Loucy (cell line): ENCODE measurements at regions not wholly inside any gene's neighbourhood (a gene's known extent, or its start where the extent isn't known, plus 50 kb on each side); places are given as distances from the start of the nearest gene placed in this dataset.

Experiments used
- CTCF ChIP-seq: fragments of 200-600 bp; sonication (generic); conservative IDR thresholded peaks from 2 replicates; pipeline ENCODE4 v1.5.1; 2014; ENCODE audit warnings: mild to moderate bottlenecking, antibody characterized with exemption, low read length
- EZH2phosphoT487 ChIP-seq: fragments of 200-600 bp; IDR thresholded peaks from 2 replicates; pipeline ENCODE4 v1.6.1; 2018; ENCODE audit warnings: antibody characterized with exemption, mild to moderate bottlenecking, moderate library complexity, borderline replicate concordance

GRCh38 chr12:45166056-45166455, 49.8 kb upstream of the ANO6 start:
- no peak for TF ChIP-seq CTCF
- no peak for TF ChIP-seq EZH2phosphoT487
